GM12872 (cell line): ENCODE measurements at regions not wholly inside any gene's neighbourhood (a gene's known extent, or its start where the extent isn't known, plus 50 kb on each side); places are given as distances from the start of the nearest gene placed in this dataset.

Experiments
- CTCF ChIP-seq: IDR thresholded peaks from 3 replicates; pipeline ENCODE4 v1.5.1; 2011; ENCODE audit warnings: low read depth, mild to moderate bottlenecking, low read length, moderate library complexity; ENCODE audit not compliant: insufficient read depth

- no peak for TF ChIP-seq CTCF
Observed at GRCh38 chr2:133710613-133711012, 142.3 kb upstream of the NCKAP5 start.

- no peak for TF ChIP-seq CTCF
Observed at GRCh38 chr2:133711201-133711600, 142.9 kb upstream of the NCKAP5 start.

GRCh38 chr2:133711806-133712205 lies 143.5 kb upstream of the NCKAP5 start:
- no peak for TF ChIP-seq CTCF

GRCh38 chr2:133712369-133712768 lies 144.1 kb upstream of the NCKAP5 start:
- TF ChIP-seq CTCF = no peak

GRCh38 chr2:133713049-133713580 lies 144.9 kb upstream of the NCKAP5 start:
- TF ChIP-seq CTCF = no peak

- no peak for TF ChIP-seq CTCF
Observed at GRCh38 chr2:133716166-133716565, 147.9 kb upstream of the NCKAP5 start.

- TF ChIP-seq CTCF = no peak
Observed at GRCh38 chr2:133717497-133717896, 149.2 kb upstream of the NCKAP5 start.
